ENCODE measurements at regions not wholly inside any gene's neighbourhood (a gene's known extent, or its start where the extent isn't known, plus 50 kb on each side); places are given as distances from the start of the nearest gene placed in this dataset.

GRCh38 chr12:64997858-64998257 is 123.2 kb downstream of the WIF1 start (continued):
- TF ChIP-seq ZMAT5 (CRISPR knock-in tag; IDR thresholded peaks at IDR 0.05; ENCODE audit: borderline replicate concordance, low read depth) (no peak), NR3C1 (CRISPR knock-in tag; IDR thresholded peaks at IDR 0.05) (no peak), ZBTB10 (CRISPR knock-in tag; IDR thresholded peaks at IDR 0.05; ENCODE audit: borderline replicate concordance) (no peak), CENPT (CRISPR knock-in tag; IDR thresholded peaks at IDR 0.05; ENCODE audit: low read depth) (no peak), HIVEP1 (CRISPR knock-in tag; IDR thresholded peaks at IDR 0.05) (no peak), HNRNPL (IDR thresholded peaks at IDR 0.05; ENCODE audit: low read depth, low read length) (no peak), ESRRA (CRISPR knock-in tag; IDR thresholded peaks at IDR 0.05; ENCODE audit: low read depth) (no peak), ZNF577 (CRISPR knock-in tag; IDR thresholded peaks at IDR 0.05; ENCODE audit: borderline replicate concordance, low read depth) (no peak), MATR3 (CRISPR knock-in tag; IDR thresholded peaks at IDR 0.05) (no peak), ZBTB20 (CRISPR knock-in tag; IDR thresholded peaks at IDR 0.05; ENCODE audit: borderline replicate concordance, low read depth) (no peak), BHLHE40 (IDR thresholded peaks at IDR 0.05; ENCODE audit: low read length) (no peak), ARID5B (CRISPR knock-in tag; IDR thresholded peaks at IDR 0.05) (peak; percentile 23; the same call in 1 of the 2 replicates), PCBP1 (IDR thresholded peaks at IDR 0.05; ENCODE audit: borderline replicate concordance, low read depth, low read length) (no peak), PAXIP1 (CRISPR knock-in tag; conservative IDR thresholded peaks at IDR 0.05) (peak; percentile 63), ZZZ3 (CRISPR knock-in tag; IDR thresholded peaks at IDR 0.05; ENCODE audit: borderline replicate concordance) (no peak), ZBTB4 (CRISPR knock-in tag; IDR thresholded peaks at IDR 0.05; ENCODE audit: borderline replicate concordance) (no peak)
